Left cardiac atrium (tissue), 4 donors: ENCODE measurements at regions not wholly inside any gene's neighbourhood (a gene's known extent, or its start where the extent isn't known, plus 50 kb on each side); places are given as distances from the start of the nearest gene placed in this dataset.
"Not testable (repeated sequence)": the region's sequence is repeated elsewhere in the genome, so short reads cannot be mapped to it uniquely, and the experiment has no call there.

Source experiments
- ATAC-seq, 2 donors: fragments of 200-7000 bp; cut with Tn5 transposase; one replicate each; pipeline ENCODE4 v1.9.1; 2020; ENCODE audit warnings: mild to moderate bottlenecking in 2 of 2, moderate library complexity in 2 of 2
- DNase-seq: peaks from one replicate; pipeline ENCODE4 v3.0.0-alpha.2; 2020
- intact Hi-C, 2 donors: fragments of 100-400 bp; cut with DNase I; formaldehyde crosslinking; loops; one replicate each; pipeline versions ENCODE4 v1.14.1 to v1.15.1; 2022 to 2023
- donor health status: DM: no; HTN: yes; CAD: no.
- donor health status: DM: no; HTN: yes; CAD: no; lungs with severe emphysema.
- donor health status: DM: yes; HTN: yes; CAD: no.
- donor health status: Dilated cardiomyopathy.

- ATAC-seq (no peak), DNase-seq (no peak)
- intact Hi-C loops: no loop called here
These were observed 1105.0 kb downstream of the BRD1 start for GRCh38 chr22:48722661-48723060.

GRCh38 chr22:48721395-48721669 lies 1106.3 kb downstream of the BRD1 start:
- ATAC-seq: no peak
- no peak for DNase-seq
- intact Hi-C loops: no loop called here

DNA sequence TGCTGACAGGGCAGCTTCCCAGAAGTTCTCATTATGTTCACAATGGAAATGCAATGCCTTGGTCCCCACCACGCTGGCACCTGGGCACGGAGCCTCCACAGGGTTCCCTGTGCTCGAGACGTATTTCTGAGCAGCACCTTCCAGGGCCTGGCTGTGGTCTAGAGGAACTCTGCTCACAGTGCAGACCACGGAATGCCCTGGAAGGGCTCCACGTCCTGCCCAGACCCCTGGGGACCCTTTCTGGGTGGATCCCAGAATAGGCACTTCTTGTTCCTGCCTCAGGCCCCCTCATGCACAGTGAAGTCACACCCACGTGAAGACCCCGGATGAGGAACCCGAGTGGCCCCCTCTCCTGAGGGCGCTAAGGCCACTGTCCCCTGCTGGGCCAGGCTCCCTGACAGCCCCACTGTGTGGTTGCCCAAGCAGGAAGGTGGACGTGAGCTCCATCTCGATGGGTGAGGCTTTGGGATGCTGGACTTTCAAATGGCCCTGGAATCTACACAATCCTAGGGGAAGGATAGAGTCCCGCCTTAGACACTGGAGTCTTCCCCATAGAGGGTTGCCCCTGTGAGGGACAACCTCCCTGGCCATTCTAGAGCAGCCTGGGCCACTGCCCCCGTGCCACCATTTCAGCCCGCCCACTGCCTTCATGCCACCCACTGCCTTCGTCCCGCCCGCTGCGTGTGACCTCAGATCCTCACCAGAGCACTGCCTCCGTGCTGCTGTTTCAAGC lies 1106.8 kb downstream of the BRD1 start:
- ATAC-seq (no peak), DNase-seq (no peak)
- intact Hi-C loops: no loop called here

- no peak for DNase-seq
- intact Hi-C loops: no loop called here
- no peak for ATAC-seq
These were observed 1107.6 kb downstream of the BRD1 start for GRCh38 chr22:48719978-48720661.

DNA sequence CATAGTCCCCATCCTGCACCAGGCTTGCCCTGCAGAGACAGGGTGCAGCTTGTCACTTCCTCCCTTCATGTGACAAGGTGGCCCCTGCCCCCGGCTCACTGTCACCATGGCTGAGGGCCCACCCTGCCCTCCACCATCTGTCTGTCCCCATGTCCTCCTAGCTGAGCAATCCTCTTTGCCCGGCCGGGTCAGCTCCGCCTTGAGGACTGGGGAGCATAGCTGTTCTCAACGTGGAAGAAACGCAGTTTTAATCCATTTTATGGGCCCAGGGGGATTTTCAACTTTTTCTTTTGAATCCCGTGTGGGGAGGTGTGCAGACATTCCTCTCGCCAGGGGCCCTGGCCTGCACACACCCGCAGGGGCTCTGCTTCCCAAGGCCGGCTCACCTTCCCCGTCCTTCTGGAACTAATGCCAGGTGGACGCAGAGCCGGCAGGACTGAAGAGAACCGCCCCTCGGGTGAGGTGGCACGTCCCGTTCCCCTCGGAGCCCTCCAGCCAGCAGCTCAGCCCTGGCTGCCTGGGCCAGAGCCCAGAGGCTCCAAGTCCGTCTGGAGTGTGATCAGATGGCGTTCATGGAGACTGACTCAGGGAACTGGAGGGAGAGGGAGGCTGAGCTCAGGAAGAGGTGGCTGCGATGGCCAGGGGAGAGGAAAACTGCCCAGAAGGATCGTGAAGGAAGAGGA lies 1108.7 kb downstream of the BRD1 start:
- no peak for DNase-seq
- ATAC-seq: no peak
- intact Hi-C loops: no loop called here

DNA sequence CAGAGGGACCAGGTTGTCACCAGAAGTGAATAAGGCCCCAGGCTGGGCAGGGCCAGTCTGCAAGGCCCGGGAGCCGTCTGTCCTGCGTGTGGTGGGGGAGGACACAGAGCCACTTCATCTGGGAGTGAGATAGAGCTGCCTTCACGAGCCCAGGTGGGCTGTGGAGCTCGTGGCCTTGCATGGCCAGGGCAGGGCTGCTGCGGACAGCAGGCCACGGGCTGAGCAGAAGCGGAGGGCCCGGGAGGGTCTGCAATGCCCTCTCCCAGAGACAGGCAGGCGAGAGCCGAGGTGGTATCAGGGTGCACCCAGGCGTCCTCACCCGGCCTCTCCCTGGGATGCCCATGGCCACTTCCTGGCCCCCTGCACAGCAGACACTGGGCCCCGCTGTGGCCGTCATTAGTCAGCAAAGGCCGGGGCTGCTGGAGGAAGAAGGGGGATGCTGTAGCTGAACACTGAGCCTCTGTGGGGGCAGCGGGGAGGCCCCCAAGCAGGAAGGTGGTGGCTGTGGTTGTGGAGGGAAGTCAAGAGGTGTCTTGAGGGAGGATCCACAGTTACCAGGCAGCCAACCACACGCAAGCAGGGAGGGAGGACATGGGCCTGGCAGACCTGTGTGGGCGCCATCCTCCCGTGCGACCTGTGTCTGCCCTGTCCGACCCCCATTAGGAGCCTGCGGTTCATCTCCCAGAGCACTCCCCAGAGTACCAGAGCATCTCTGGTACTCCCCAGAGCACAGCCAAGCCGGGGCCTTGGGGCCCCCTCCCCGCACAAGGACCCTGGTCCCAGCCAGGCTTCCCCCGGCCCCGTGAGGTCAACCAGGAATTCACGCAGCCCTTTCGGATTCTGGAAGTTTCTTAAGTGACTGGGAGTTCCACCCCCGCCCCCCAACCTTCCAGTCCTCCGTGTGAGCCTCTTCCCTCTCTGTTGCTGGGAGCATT lies 1109.5 kb downstream of the BRD1 start:
- ATAC-seq: no peak
- no peak for DNase-seq
- intact Hi-C loops: no loop called here

DNA sequence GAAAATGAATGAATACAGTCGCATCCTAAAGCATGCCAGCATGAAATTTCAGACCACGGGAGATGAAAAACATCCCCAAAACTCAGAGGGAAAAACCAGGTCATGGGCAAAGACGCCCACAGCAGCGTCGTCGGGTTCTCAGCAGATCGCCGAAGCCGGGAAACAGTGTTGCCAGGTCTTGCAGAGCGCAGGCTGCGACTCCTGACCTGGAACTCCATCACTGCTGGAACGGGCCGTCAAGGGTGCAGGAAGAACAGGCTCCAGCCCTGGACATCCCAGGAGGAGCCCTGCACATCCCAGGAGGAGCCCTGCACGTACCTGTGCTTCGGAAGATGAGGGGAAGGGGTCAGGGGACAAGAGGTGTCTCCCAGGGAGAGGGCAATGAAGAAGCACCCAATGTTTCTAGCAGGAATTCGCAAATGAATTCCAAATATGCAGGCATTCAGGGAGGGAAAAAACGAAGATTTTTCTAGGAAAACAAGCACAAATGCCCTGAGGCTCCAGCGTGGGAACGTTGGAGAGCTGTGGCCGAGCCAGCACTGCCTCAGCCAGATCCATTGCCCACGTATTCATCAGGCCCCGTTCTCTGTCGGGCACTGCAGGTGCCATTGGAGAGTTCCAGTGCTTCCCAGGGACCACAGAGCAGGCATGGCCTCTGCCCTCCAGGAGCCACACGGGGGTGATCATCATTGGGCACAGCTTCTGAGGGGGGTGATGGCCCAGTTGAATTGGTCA lies 1110.4 kb downstream of the BRD1 start:
- intact Hi-C loops: no loop called here
- DNase-seq: no peak
- ATAC-seq: no peak

GRCh38 chr22:48716154-48716553 lies 1111.5 kb downstream of the BRD1 start:
- DNase-seq, intact Hi-C loops, ATAC-seq: not testable (repeated sequence)

DNA sequence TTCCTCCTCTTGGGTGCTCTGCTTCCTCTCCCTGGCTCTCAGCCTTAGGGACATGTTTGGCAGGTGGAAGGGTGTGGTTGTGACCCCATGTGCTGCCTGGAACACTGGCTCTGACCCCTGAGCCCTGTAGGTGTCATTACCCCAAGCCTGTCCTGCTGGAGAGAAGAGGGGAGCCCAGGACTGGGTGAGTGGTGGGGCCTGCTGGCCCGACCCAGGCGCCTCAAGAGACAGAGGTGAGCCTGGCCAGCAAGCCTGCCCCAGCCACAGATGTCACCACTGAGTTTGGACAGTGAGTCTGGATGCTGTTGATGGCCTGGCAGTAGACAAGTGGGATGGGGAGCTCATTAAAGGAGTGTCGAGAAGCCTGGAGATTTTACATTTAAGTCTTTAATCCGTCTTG lies 1112.2 kb downstream of the BRD1 start:
- DNase-seq: no peak
- no peak for ATAC-seq
- intact Hi-C loops: no loop called here

- ATAC-seq: no peak
- intact Hi-C loops: no loop called here
- DNase-seq: no peak
These were observed 1113.4 kb downstream of the BRD1 start for GRCh38 chr22:48714231-48714630.

DNA sequence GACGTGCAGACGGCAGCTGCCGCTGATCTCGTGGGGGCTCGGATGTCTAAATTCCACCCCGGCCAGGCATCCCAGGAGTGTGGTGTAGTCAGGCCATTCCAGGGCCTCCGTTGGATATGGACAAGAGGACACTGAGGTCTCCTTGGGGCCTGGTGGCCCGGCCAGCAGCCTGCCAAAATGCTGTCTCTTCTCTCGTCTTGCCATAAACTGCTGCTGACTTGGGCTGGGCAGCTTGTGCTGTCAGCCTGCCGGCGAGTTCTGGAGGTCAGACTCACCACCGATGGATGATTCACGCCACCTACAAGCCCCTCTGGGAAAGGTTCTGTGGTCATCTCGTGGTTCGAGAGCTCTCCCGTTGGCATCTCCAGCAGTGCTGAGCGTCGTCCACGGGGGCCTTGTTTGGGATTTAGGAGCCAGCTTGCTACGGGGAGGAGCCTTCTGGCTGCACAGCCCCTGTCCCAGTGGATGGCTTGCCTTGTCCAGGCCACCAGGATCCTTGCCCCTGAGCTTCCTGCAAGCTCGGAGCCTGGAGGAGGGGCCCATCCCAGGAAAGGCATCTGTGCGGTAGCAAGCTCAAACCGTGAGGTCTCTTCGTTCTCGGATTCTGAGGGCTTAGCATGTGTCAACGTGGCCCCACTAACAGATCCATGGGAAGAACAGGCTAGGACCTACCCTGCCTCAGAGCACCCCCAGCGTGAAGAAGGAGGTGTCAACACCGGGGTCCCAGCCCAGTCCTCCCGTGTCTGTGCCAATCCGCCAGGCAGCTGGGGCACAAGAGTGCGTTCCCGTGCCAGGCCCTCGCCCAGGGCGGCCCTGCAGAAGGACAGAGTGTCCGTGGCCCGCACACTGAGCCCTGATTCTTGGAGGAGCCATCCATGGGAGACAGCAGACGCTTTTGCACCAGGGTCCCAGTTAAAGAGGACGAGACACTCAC lies 1114.1 kb downstream of the BRD1 start:
- DNase-seq: no peak
- ATAC-seq: no peak
- intact Hi-C loops: no loop called here

- ATAC-seq (no peak), DNase-seq (no peak)
These were observed 1115.0 kb downstream of the BRD1 start for GRCh38 chr22:48712558-48713271.

DNA sequence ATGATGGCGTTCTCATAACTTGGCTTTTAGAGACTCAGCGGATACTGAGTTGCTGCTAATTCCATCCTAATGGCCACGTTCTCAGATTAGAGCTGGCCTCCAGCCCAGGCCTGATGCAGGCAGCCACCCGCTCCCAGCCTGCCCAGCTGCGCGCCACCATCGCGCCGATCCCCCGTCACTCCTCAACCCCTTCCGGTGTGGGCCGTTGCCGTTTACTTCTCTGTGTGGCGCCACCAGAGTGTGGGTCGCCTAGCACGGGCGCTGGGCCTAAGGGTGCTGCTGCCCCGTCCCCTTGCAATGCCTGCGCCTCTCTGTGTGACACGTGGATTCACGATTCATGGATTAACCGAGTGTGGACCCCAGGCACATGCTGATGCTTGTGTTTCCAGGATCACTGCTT lies 1116.0 kb downstream of the BRD1 start:
- ATAC-seq (no peak), DNase-seq (no peak)
- intact Hi-C loops: no loop called here

More at GRCh38 chr22:48712558-48713271, 1115.0 kb downstream of the BRD1 start:
- intact Hi-C loops: no loop called here

DNA sequence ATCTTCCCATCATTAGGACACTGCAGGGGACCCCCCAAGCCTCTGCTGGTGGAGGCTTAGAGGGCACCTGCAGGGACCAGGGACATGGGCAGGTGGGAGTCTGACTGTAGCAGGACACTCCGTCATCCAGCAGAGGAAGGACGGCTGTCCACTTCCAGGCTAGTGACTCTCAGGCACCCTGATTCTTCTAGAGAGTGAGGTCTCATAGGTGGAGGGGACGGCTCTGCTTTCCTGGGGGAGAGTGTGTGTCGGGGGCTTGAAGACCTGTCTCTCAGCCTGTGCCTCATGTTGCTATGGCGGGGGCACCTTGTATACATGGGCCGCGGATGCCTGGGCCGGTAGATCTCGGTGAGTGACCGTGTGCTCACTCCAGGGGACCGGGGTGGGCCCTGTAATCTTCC lies 1116.6 kb downstream of the BRD1 start:
- ATAC-seq: no peak
- DNase-seq: no peak
- intact Hi-C loops: no loop called here

DNA sequence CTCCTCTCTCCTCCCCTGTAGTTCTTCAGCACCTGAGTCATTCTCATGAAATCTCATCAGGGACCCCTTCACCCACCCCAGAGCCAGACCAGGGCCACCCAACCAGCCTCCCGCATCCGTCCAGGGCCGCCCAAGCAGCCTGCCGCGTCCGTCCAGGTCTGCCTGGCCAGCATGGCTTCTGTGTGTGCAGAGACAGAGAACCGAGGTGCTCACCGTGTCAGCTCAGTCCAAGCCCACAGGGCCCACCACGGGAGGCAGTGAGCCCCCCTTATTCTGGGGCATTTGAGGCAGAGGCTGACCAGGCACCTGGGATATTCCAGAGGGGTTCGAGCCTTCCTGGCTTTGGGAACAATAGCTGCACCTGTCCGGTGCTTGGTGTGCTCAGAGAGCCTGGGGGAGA lies 1117.3 kb downstream of the BRD1 start:
- no peak for DNase-seq
- intact Hi-C loops: no loop called here
- ATAC-seq: no peak

DNA sequence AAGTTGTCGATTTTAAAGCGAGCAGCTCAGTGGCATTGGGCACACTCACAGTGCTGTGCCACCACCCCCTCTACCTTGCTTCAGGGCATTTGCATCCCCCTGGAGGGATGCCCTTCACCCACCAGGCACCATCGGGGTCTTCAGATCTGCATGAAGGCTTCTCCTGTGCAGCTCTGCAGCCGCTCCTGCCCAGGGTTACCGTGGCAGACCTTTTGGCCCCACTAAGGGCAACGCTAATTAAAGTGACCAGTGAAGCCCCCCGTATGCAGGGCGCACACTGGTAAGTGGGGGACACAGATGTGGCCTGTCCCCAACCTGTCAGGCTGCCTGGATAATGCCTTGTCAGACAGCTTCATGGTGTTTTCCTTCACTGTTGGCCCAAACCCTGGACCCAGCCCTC lies 1117.7 kb downstream of the BRD1 start:
- ATAC-seq (no peak), DNase-seq (no peak)
- intact Hi-C loops: no loop called here

- ATAC-seq (no peak), DNase-seq (no peak)
- intact Hi-C loops: no loop called here
These were observed 1118.2 kb downstream of the BRD1 start for GRCh38 chr22:48709453-48709852.
